HEK293 (cell line): ENCODE measurements at regions not wholly inside any gene's neighbourhood (a gene's known extent, or its start where the extent isn't known, plus 50 kb on each side); places are given as distances from the start of the nearest gene placed in this dataset.

Experiments
- CTCF ChIA-PET: fragments of 350-600 bp; formaldehyde crosslinking; extraction: SDS; loops from one replicate; lab custom pipeline; 2021; ENCODE audit warnings: antibody characterized with exemption; lab: Yijun Ruan, JAX
- POLR2A ChIA-PET: fragments of 300-600 bp; formaldehyde crosslinking; extraction: SDS; loops from one replicate; lab custom pipeline; 2020; ENCODE audit warnings: antibody characterized with exemption, inconsistent platforms; lab: Yijun Ruan, JAX
- H3K27ac ChIP-seq: fragments of 200-500 bp; sonication (Bioruptor generic); 2 replicates; pipeline ENCODE4 v1.5.1; 2014; ENCODE audit warnings: low read depth, low read length, control low read depth, inconsistent platforms; ENCODE audit errors: extremely low read depth
- H3K36me3 ChIP-seq, 2 experiments: fragments of 200-500 bp in 1 of 2; sonication (Bioruptor generic) in 1 of 2; 1 replicate in 1 of 2; 2 replicates in 1 of 2; pipeline ENCODE4 v1.5.1; 2014 to 2017; ENCODE audit warnings: inconsistent platforms in 2 of 2, low read length in 2 of 2; ENCODE audit not compliant: control insufficient read depth in 2 of 2, insufficient read depth in 1 of 2
- H3K4me1 ChIP-seq: fragments of 200-500 bp; sonication (Bioruptor generic); 2 replicates; pipeline ENCODE4 v1.5.1; 2014; ENCODE audit warnings: mild to moderate bottlenecking, low read length, inconsistent platforms; ENCODE audit not compliant: control insufficient read depth, insufficient read depth
- H3K4me3 ChIP-seq: 2 replicates; pipeline ENCODE4 v1.5.1; 2011; ENCODE audit warnings: low read depth, mild to moderate bottlenecking, control low read depth, low read length, moderate library complexity
- H3K9me3 ChIP-seq: fragments of 200-500 bp; sonication (Bioruptor generic); 2 replicates; pipeline ENCODE4 v1.5.1; 2014; ENCODE audit warnings: low read depth, low read length, inconsistent platforms; ENCODE audit not compliant: control insufficient read depth, insufficient read depth
- KLF10 ChIP-seq: fragments of 450-650 bp; IDR thresholded peaks from 2 replicates; pipeline ENCODE4 v1.5.1; 2018; ENCODE audit warnings: missing biosample characterization, mild to moderate bottlenecking, missing genetic modification characterization
- TCF7L2 ChIP-seq: IDR thresholded peaks from 2 replicates; pipeline ENCODE4 v1.6.1; 2011; ENCODE audit warnings: low read depth, mild to moderate bottlenecking, inconsistent platforms, low read length, moderate library complexity, borderline replicate concordance
- ZFHX2 ChIP-seq: fragments of 450-650 bp; formaldehyde crosslinking; conservative IDR thresholded peaks from 2 replicates; pipeline ENCODE4 v1.5.1; 2016; ENCODE audit warnings: missing biosample characterization, missing genetic modification characterization
- ZFP3 ChIP-seq: fragments of 450-650 bp; formaldehyde crosslinking; IDR thresholded peaks from 2 replicates; pipeline ENCODE4 v1.5.1; 2016; ENCODE audit warnings: low read depth, missing biosample characterization, missing genetic modification characterization
- ZNF10 ChIP-seq: fragments of 450-650 bp; formaldehyde crosslinking; IDR thresholded peaks from 2 replicates; pipeline ENCODE4 v1.5.1; 2017; ENCODE audit warnings: missing biosample characterization, missing genetic modification characterization
- ZNF169 ChIP-seq: fragments of 450-650 bp; formaldehyde crosslinking; IDR thresholded peaks from 2 replicates; pipeline ENCODE4 v1.5.1; 2016; ENCODE audit warnings: missing biosample characterization, missing genetic modification characterization
- ZNF223 ChIP-seq: fragments of 450-650 bp; formaldehyde crosslinking; IDR thresholded peaks from 2 replicates; pipeline ENCODE4 v1.5.1; 2016; ENCODE audit warnings: missing biosample characterization, missing genetic modification characterization
- ZNF248 ChIP-seq: fragments of 450-650 bp; formaldehyde crosslinking; IDR thresholded peaks from 2 replicates; pipeline ENCODE4 v1.5.1; 2017; ENCODE audit warnings: missing biosample characterization, missing genetic modification characterization
- ZNF549 ChIP-seq: fragments of 450-650 bp; IDR thresholded peaks from 2 replicates; pipeline ENCODE4 v1.5.1; 2018; ENCODE audit warnings: missing biosample characterization, missing genetic modification characterization, mild to moderate bottlenecking, inconsistent platforms, moderate library complexity
- ZNF600 ChIP-seq: fragments of 450-650 bp; formaldehyde crosslinking; IDR thresholded peaks from 2 replicates; pipeline ENCODE4 v1.5.1; 2016; ENCODE audit warnings: missing biosample characterization, missing genetic modification characterization
- ZNF76 ChIP-seq: fragments of 450-650 bp; formaldehyde crosslinking; IDR thresholded peaks from 2 replicates; pipeline ENCODE4; 2016; ENCODE audit warnings: low read depth, missing biosample characterization, missing genetic modification characterization, borderline replicate concordance
- ZNF777 ChIP-seq: fragments of 450-650 bp; formaldehyde crosslinking; IDR thresholded peaks from 2 replicates; pipeline ENCODE4 v1.5.1; 2017; ENCODE audit warnings: missing biosample characterization, missing genetic modification characterization, borderline replicate concordance
- TF ChIP-seq, protein P1 (sequence below): fragments of 450-650 bp; formaldehyde crosslinking; IDR thresholded peaks from 2 replicates; pipeline ENCODE4 v1.5.1; 2016; ENCODE audit warnings: missing biosample characterization, missing genetic modification characterization
- TF ChIP-seq, protein P2 (sequence below): fragments of 450-650 bp; formaldehyde crosslinking; conservative IDR thresholded peaks from 2 replicates; pipeline ENCODE4 v1.5.1; 2016; ENCODE audit warnings: low read depth, missing biosample characterization, missing genetic modification characterization
- TF ChIP-seq, protein P3 (sequence below): fragments of 450-650 bp; formaldehyde crosslinking; IDR thresholded peaks from 2 replicates; pipeline ENCODE4 v1.5.1; 2016; ENCODE audit warnings: missing biosample characterization, missing genetic modification characterization, low read depth
- TF ChIP-seq, protein P4 (sequence below): fragments of 450-650 bp; formaldehyde crosslinking; IDR thresholded peaks from 2 replicates; pipeline ENCODE4; 2016; ENCODE audit warnings: missing biosample characterization, missing genetic modification characterization
- TF ChIP-seq, protein P5 (sequence below): fragments of 450-650 bp; formaldehyde crosslinking; IDR thresholded peaks from 2 replicates; pipeline ENCODE4 v1.5.1; 2016; ENCODE audit warnings: missing biosample characterization, missing genetic modification characterization

DNA sequence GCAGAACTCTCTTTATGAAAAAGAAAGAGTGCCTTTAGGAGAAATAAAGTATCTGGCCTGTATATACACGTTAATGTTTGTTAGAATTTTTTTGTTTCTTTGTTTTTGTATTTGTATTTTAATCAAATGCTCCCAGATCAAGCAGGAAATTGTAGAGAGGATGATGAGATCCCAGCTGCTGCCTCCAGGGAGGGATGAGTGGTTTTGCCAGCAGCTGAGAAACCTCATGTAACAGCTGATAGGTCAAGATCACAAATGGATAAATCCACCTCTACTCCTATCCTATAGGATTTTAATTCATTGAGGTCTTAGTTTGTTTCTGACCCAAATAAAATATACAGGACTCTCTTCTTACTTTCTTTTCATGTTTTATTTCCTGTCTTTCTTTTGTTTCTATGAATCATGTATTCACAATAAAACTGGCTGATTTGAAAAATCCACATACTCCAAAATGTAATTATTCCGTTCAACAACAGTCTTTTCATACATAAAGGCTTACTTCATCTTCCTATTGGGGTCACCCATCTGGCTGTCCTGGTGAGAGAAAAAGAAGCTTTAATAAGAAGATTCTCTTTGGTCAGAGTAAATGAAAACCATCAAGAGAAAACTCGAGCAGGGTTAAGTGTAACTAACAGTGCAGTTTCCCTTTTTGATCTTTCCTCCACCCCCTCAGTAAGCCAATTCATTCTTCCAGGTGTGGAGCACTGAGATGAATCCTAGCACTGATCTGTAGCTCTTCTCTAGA lies 129.3 kb upstream of the PLPPR5 start:
- CTCF ChIA-PET, result interaction anchor here (0.6 kb wide), 1 partner anchor 1493 kb away, joined by 3 read pairs; no protein-coding TSS in a partner anchor
- H3K36me3 ChIP-seq, result no peaks in the 10 kb centered on the region
- no peak for TF ChIP-seq ZNF600 (tag by site-specific recombination)
- TF ChIP-seq, all 188 proteins: peak for 0
- POLR2A ChIA-PET, result no interaction called here
- Histone ChIP-seq H3K9me3 (no peaks in the 10 kb centered on the region), H3K4me1 (no peaks in the 10 kb centered on the region), H3K27ac (no peak overlapping the region), H3K4me3 (no peak overlapping the region)

DNA sequence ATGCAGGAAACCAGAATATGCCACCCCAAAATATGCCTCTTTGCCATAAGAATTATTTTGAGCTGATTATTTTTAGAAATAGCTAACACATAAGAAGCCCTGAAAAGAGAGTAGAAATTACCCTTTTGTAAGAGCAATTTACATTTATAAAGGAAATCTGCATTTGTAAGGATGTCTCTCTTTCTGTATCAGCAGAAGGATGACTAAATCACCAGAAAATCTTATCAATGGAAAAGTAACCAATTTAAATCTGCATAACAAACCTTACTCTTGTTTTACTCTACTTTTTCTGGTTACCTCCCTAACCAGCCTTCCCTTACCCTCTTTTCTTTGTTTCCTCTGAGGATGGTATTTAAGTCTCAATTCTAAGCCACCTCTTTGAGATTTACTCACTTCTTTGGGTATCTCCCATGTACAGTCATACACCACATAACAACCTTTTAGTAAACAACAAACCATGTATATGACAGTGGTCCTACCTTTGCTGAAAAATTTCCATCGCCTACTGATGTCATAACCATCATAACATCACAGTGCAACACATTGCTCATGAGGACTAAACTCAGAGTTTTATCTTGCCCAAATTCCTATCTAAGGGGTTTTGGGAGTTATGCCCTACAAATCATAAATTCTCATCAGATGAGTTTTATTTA lies 126.6 kb upstream of the PLPPR4 start:
- TF ChIP-seq, protein P1, sequence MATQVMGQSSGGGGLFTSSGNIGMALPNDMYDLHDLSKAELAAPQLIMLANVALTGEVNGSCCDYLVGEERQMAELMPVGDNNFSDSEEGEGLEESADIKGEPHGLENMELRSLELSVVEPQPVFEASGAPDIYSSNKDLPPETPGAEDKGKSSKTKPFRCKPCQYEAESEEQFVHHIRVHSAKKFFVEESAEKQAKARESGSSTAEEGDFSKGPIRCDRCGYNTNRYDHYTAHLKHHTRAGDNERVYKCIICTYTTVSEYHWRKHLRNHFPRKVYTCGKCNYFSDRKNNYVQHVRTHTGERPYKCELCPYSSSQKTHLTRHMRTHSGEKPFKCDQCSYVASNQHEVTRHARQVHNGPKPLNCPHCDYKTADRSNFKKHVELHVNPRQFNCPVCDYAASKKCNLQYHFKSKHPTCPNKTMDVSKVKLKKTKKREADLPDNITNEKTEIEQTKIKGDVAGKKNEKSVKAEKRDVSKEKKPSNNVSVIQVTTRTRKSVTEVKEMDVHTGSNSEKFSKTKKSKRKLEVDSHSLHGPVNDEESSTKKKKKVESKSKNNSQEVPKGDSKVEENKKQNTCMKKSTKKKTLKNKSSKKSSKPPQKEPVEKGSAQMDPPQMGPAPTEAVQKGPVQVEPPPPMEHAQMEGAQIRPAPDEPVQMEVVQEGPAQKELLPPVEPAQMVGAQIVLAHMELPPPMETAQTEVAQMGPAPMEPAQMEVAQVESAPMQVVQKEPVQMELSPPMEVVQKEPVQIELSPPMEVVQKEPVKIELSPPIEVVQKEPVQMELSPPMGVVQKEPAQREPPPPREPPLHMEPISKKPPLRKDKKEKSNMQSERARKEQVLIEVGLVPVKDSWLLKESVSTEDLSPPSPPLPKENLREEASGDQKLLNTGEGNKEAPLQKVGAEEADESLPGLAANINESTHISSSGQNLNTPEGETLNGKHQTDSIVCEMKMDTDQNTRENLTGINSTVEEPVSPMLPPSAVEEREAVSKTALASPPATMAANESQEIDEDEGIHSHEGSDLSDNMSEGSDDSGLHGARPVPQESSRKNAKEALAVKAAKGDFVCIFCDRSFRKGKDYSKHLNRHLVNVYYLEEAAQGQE (tag by site-specific recombination), result no peak
- no peak for TF ChIP-seq ZNF223 (tag by site-specific recombination)
- no peak for TF ChIP-seq ZNF10
- TF ChIP-seq ZNF169 (tag by site-specific recombination), result no peak
- no peak for TF ChIP-seq TCF7L2
- TF ChIP-seq, protein P2, sequence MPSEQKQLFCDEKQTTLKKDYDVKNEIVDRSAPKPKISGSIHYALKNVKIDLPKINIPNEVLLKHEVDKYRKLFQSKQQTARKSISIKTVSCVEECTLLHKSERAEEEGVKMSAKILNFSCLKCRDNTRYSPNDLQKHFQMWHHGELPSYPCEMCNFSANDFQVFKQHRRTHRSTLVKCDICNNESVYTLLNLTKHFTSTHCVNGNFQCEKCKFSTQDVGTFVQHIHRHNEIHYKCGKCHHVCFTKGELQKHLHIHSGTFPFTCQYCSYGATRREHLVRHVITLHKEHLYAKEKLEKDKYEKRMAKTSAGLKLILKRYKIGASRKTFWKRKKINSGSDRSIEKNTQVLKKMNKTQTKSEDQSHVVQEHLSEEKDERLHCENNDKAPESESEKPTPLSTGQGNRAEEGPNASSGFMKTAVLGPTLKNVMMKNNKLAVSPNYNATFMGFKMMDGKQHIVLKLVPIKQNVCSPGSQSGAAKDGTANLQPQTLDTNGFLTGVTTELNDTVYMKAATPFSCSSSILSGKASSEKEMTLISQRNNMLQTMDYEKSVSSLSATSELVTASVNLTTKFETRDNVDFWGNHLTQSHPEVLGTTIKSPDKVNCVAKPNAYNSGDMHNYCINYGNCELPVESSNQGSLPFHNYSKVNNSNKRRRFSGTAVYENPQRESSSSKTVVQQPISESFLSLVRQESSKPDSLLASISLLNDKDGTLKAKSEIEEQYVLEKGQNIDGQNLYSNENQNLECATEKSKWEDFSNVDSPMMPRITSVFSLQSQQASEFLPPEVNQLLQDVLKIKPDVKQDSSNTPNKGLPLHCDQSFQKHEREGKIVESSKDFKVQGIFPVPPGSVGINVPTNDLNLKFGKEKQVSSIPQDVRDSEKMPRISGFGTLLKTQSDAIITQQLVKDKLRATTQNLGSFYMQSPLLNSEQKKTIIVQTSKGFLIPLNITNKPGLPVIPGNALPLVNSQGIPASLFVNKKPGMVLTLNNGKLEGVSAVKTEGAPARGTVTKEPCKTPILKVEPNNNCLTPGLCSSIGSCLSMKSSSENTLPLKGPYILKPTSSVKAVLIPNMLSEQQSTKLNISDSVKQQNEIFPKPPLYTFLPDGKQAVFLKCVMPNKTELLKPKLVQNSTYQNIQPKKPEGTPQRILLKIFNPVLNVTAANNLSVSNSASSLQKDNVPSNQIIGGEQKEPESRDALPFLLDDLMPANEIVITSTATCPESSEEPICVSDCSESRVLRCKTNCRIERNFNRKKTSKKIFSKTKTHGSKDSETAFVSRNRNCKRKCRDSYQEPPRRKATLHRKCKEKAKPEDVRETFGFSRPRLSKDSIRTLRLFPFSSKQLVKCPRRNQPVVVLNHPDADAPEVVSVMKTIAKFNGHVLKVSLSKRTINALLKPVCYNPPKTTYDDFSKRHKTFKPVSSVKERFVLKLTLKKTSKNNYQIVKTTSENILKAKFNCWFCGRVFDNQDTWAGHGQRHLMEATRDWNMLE (tag by site-specific recombination), result no peak
- TF ChIP-seq, protein P3, sequence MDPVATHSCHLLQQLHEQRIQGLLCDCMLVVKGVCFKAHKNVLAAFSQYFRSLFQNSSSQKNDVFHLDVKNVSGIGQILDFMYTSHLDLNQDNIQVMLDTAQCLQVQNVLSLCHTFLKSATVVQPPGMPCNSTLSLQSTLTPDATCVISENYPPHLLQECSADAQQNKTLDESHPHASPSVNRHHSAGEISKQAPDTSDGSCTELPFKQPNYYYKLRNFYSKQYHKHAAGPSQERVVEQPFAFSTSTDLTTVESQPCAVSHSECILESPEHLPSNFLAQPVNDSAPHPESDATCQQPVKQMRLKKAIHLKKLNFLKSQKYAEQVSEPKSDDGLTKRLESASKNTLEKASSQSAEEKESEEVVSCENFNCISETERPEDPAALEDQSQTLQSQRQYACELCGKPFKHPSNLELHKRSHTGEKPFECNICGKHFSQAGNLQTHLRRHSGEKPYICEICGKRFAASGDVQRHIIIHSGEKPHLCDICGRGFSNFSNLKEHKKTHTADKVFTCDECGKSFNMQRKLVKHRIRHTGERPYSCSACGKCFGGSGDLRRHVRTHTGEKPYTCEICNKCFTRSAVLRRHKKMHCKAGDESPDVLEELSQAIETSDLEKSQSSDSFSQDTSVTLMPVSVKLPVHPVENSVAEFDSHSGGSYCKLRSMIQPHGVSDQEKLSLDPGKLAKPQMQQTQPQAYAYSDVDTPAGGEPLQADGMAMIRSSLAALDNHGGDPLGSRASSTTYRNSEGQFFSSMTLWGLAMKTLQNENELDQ (tag by site-specific recombination), result no peak
- no peak for TF ChIP-seq ZFP3
- TF ChIP-seq, protein P4, sequence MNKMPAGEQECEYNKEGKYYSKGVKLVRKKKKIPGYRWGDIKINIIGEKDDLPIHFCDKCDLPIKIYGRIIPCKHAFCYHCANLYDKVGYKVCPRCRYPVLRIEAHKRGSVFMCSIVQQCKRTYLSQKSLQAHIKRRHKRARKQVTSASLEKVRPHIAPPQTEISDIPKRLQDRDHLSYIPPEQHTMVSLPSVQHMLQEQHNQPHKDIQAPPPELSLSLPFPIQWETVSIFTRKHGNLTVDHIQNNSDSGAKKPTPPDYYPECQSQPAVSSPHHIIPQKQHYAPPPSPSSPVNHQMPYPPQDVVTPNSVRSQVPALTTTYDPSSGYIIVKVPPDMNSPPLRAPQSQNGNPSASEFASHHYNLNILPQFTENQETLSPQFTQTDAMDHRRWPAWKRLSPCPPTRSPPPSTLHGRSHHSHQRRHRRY (tag by site-specific recombination), result no peak
- no peak for TF ChIP-seq ZNF777 (tag by site-specific recombination)
- TF ChIP-seq ZNF76 (tag by site-specific recombination), result no peak
- TF ChIP-seq, protein P5, sequence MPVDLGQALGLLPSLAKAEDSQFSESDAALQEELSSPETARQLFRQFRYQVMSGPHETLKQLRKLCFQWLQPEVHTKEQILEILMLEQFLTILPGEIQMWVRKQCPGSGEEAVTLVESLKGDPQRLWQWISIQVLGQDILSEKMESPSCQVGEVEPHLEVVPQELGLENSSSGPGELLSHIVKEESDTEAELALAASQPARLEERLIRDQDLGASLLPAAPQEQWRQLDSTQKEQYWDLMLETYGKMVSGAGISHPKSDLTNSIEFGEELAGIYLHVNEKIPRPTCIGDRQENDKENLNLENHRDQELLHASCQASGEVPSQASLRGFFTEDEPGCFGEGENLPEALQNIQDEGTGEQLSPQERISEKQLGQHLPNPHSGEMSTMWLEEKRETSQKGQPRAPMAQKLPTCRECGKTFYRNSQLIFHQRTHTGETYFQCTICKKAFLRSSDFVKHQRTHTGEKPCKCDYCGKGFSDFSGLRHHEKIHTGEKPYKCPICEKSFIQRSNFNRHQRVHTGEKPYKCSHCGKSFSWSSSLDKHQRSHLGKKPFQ (tag by site-specific recombination), result no peak
- no peak for TF ChIP-seq ZNF248 (tag by site-specific recombination)
- TF ChIP-seq KLF10 (tag by site-specific recombination), result no peak
- TF ChIP-seq ZFHX2, result no peak
- TF ChIP-seq ZNF549, result no peak
- ChIA-PET POLR2A (no interaction called here), CTCF (no interaction called here)
- Histone ChIP-seq H3K9me3 (no peaks in the 10 kb centered on the region), H3K4me1 (no peaks in the 10 kb centered on the region), H3K36me3 (no peaks in the 10 kb centered on the region), H3K27ac (no peak overlapping the region), H3K4me3 (no peak overlapping the region)
